ENCODE measurements at regions not wholly inside any gene's neighbourhood (a gene's known extent, or its start where the extent isn't known, plus 50 kb on each side); places are given as distances from the start of the nearest gene placed in this dataset.
"Not testable (repeated sequence)": the region's sequence is repeated elsewhere in the genome, so short reads cannot be mapped to it uniquely, and the experiment has no call there.

DNA sequence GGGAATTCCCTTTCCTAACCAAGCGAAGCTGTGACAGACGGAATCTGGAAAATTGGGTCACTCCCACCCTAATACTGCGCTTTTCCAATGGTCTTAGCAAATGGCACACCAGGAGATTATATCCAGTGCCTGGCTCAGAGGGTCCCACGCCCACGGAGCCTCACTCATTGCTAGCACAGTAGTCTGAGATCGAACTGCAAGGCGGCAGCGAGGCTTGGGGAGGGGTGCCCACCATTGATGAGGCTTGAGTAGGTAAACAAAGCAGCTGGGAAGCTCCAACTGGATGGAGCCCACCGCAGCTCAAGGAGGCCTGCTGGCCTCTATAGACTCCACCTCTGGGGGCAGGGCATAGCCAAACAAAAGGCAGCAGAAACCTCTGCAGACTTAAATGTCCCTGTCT, 523.9 kb downstream of the KCNH5 start:
- peaks cover 33% of the 10 kb centered on the region for H3K9me3 ChIP-seq (ENCODE audit: control insufficient read depth, low read length)
- not testable (repeated sequence) for H2BK120ac ChIP-seq (ENCODE audit: low read depth, low read length); H3K36me3 ChIP-seq (ENCODE audit: control insufficient read depth in 1 of 2, insufficient read depth in 2 of 2, low read depth in 1 of 2, low read length in 2 of 2); H4K8ac ChIP-seq (ENCODE audit: low read length); H3K27me3 ChIP-seq (ENCODE audit: control insufficient read depth in 1 of 2, insufficient read depth in 1 of 2, low read length in 2 of 2); H2BK15ac ChIP-seq (ENCODE audit: low read depth, poor library complexity, severe bottlenecking); H3K9ac ChIP-seq (ENCODE audit: low read length); H3K23ac ChIP-seq (ENCODE audit: low read length in 2 of 2); H2BK12ac ChIP-seq (ENCODE audit: low read length in 2 of 2); H3K4me1 ChIP-seq (ENCODE audit: control insufficient read depth, insufficient read depth, low read depth, low read length); DNase-seq; H3K4me2 ChIP-seq (ENCODE audit: low read length, poor library complexity, severe bottlenecking); H2BK5ac ChIP-seq (ENCODE audit: low read depth, low read length, poor library complexity, severe bottlenecking); H3K4ac ChIP-seq (ENCODE audit: low read depth in 1 of 2, low read length in 2 of 2); H2AFZ ChIP-seq (ENCODE audit: low read depth, low read length); H3K18ac ChIP-seq (ENCODE audit: low read depth in 1 of 2, low read length in 2 of 2); H2AK5ac ChIP-seq (ENCODE audit: low read length, severe bottlenecking); H3K14ac ChIP-seq (ENCODE audit: low read length in 2 of 2); H3K4me3 ChIP-seq (ENCODE audit: insufficient read depth in 1 of 2, low read depth in 1 of 2, low read length in 2 of 2); H3K27ac ChIP-seq (ENCODE audit: low read length, poor library complexity, severe bottlenecking); H4K91ac ChIP-seq (ENCODE audit: low read length); H3K79me1 ChIP-seq (replicated peaks; ENCODE audit: low read length, poor library complexity, severe bottlenecking)
- WGBS: 89% methylated on average over 9 of the region's 9 CpGs

DNA sequence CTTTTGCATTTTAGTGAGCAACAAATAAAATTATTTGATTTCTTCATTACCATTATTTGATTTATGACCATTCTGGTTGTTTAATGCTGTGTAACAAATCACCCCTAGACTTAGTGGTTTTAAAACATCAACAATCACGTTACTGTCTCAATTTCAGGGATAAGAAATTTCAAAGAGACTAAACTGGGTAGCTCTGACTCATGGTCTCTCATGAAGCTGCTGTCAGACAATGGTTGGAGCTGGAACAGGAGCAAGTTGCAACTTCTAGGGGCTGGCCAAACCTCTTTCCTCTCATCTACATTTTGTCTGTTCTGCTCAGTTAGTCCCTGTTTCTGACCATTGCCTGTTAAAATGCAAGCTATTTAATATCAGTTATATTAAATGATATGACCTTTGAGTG, 517.0 kb downstream of the KCNH5 start:
- H3K4me2 ChIP-seq (ENCODE audit: low read length, poor library complexity, severe bottlenecking): no peak overlapping the region
- H3K27me3 ChIP-seq (ENCODE audit: control insufficient read depth in 1 of 2, insufficient read depth in 1 of 2, low read length in 2 of 2): no peaks in the 10 kb centered on the region
- H3K79me1 ChIP-seq (replicated peaks; ENCODE audit: low read length, poor library complexity, severe bottlenecking): no peaks in the 10 kb centered on the region
- H3K14ac ChIP-seq (ENCODE audit: low read length in 2 of 2): no peak overlapping the region
- H2BK12ac ChIP-seq (ENCODE audit: low read length in 2 of 2): no peak overlapping the region
- H4K8ac ChIP-seq (ENCODE audit: low read length): no peak overlapping the region
- no peak overlapping the region for H3K9ac ChIP-seq (ENCODE audit: low read length)
- no peaks in the 10 kb centered on the region for H3K4me1 ChIP-seq (ENCODE audit: control insufficient read depth, insufficient read depth, low read depth, low read length)
- no CpG with 5 or more reads among the region's 1 CpG for WGBS
- peaks cover 12% of the 10 kb centered on the region for H3K9me3 ChIP-seq (ENCODE audit: control insufficient read depth, low read length)
- no peaks in the 10 kb centered on the region for H3K36me3 ChIP-seq (ENCODE audit: control insufficient read depth in 1 of 2, insufficient read depth in 2 of 2, low read depth in 1 of 2, low read length in 2 of 2)
- H2BK5ac ChIP-seq (ENCODE audit: low read depth, low read length, poor library complexity, severe bottlenecking): no peak overlapping the region
- H2BK120ac ChIP-seq (ENCODE audit: low read depth, low read length): no peak overlapping the region
- H3K4ac ChIP-seq (ENCODE audit: low read depth in 1 of 2, low read length in 2 of 2): no peak overlapping the region
- no peak overlapping the region for H2AK5ac ChIP-seq (ENCODE audit: low read length, severe bottlenecking)
- no peak overlapping the region for H3K27ac ChIP-seq (ENCODE audit: low read length, poor library complexity, severe bottlenecking)
- DNase-seq: peak; percentile 5
- H2BK15ac ChIP-seq (ENCODE audit: low read depth, poor library complexity, severe bottlenecking): no peak overlapping the region
- H4K91ac ChIP-seq (ENCODE audit: low read length): no peak overlapping the region
- H2AFZ ChIP-seq (ENCODE audit: low read depth, low read length): no peak overlapping the region
- no peak overlapping the region for H3K18ac ChIP-seq (ENCODE audit: low read depth in 1 of 2, low read length in 2 of 2)
- H3K23ac ChIP-seq (ENCODE audit: low read length in 2 of 2): no peak overlapping the region
- H3K4me3 ChIP-seq (ENCODE audit: insufficient read depth in 1 of 2, low read depth in 1 of 2, low read length in 2 of 2): no peak overlapping the region

- Histone ChIP-seq H3K27me3 (ENCODE audit: control insufficient read depth in 1 of 2, insufficient read depth in 1 of 2, low read length in 2 of 2) (no peaks in the 10 kb centered on the region), H2BK5ac (ENCODE audit: low read depth, low read length, poor library complexity, severe bottlenecking) (no peak overlapping the region), H3K9ac (ENCODE audit: low read length) (no peak overlapping the region), H3K4ac (ENCODE audit: low read depth in 1 of 2, low read length in 2 of 2) (no peak overlapping the region), H3K14ac (ENCODE audit: low read length in 2 of 2) (no peak overlapping the region), H3K9me3 (ENCODE audit: control insufficient read depth, low read length) (peaks cover 16% of the 10 kb centered on the region), H2AFZ (ENCODE audit: low read depth, low read length) (no peak overlapping the region), H3K23ac (ENCODE audit: low read length in 2 of 2) (no peak overlapping the region), H3K4me2 (ENCODE audit: low read length, poor library complexity, severe bottlenecking) (no peak overlapping the region), H4K8ac (ENCODE audit: low read length) (no peak overlapping the region), H3K18ac (ENCODE audit: low read depth in 1 of 2, low read length in 2 of 2) (no peak overlapping the region), H3K4me1 (ENCODE audit: control insufficient read depth, insufficient read depth, low read depth, low read length) (no peaks in the 10 kb centered on the region), H3K79me1 (replicated peaks; ENCODE audit: low read length, poor library complexity, severe bottlenecking) (no peaks in the 10 kb centered on the region), H2BK15ac (ENCODE audit: low read depth, poor library complexity, severe bottlenecking) (no peak overlapping the region), H2BK12ac (ENCODE audit: low read length in 2 of 2) (no peak overlapping the region), H3K27ac (ENCODE audit: low read length, poor library complexity, severe bottlenecking) (no peak overlapping the region), H2BK120ac (ENCODE audit: low read depth, low read length) (no peak overlapping the region), H2AK5ac (ENCODE audit: low read length, severe bottlenecking) (no peak overlapping the region), H3K36me3 (ENCODE audit: control insufficient read depth in 1 of 2, insufficient read depth in 2 of 2, low read depth in 1 of 2, low read length in 2 of 2) (no peaks in the 10 kb centered on the region), H3K4me3 (ENCODE audit: insufficient read depth in 1 of 2, low read depth in 1 of 2, low read length in 2 of 2) (no peak overlapping the region), H4K91ac (ENCODE audit: low read length) (no peak overlapping the region)
- WGBS: 60% methylated on average over 2 of the region's 2 CpGs
- DNase-seq: peak; percentile 2
Measured at GRCh38 chr14:62532181-62532580, 513.1 kb downstream of the KCNH5 start.

DNA sequence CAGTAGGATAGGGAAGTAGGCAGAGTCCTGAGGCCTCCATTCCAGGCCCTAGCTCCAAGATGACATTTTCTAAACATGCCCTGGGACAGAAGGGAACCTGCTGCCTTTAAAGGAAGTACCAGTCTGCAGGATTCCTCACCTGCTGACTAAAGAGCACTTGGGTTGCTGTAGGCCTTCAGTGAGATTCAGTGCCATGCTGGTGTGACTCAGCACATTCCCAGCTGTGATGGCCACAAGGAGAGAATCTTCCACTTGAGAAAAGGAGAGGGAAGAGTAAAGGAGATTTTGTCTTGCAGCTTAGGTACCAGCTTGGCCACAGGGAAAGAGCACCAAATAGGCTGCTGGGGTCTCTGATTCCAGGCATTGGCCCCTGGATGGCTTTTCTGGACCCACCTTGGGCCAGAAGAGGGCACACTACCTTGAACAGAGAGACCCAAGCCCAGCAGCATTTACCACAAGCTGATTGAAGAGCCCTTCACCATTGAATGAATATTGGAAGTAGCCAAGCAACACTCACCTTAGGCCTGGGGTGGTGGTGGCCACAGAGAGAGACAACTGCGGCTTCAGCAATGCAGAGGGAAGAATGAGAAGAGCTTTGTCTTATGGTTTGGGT, 498.3 kb downstream of the KCNH5 start:
- 97% methylated on average over 1 of the region's 1 CpG for WGBS
- no peak overlapping the region for H3K23ac ChIP-seq (ENCODE audit: low read length in 2 of 2)

More for the DNA sequence above, 498.3 kb downstream of the KCNH5 start:
- no peak for DNase-seq
- peaks cover 50% of the 10 kb centered on the region for H3K9me3 ChIP-seq (ENCODE audit: control insufficient read depth, low read length)
- H4K91ac ChIP-seq (ENCODE audit: low read length): no peak overlapping the region
- H3K27ac ChIP-seq (ENCODE audit: low read length, poor library complexity, severe bottlenecking): no peak overlapping the region
- H2BK120ac ChIP-seq (ENCODE audit: low read depth, low read length): no peak overlapping the region
- no peak overlapping the region for H3K14ac ChIP-seq (ENCODE audit: low read length in 2 of 2)
- H3K36me3 ChIP-seq (ENCODE audit: control insufficient read depth in 1 of 2, insufficient read depth in 2 of 2, low read depth in 1 of 2, low read length in 2 of 2): no peaks in the 10 kb centered on the region
- no peak overlapping the region for H3K4me3 ChIP-seq (ENCODE audit: insufficient read depth in 1 of 2, low read depth in 1 of 2, low read length in 2 of 2)
- H2BK12ac ChIP-seq (ENCODE audit: low read length in 2 of 2): no peak overlapping the region
- no peak overlapping the region for H2AFZ ChIP-seq (ENCODE audit: low read depth, low read length)
- H4K8ac ChIP-seq (ENCODE audit: low read length): no peak overlapping the region
- no peaks in the 10 kb centered on the region for H3K79me1 ChIP-seq (replicated peaks; ENCODE audit: low read length, poor library complexity, severe bottlenecking)
- H3K27me3 ChIP-seq (ENCODE audit: control insufficient read depth in 1 of 2, insufficient read depth in 1 of 2, low read length in 2 of 2): no peaks in the 10 kb centered on the region
- H2BK15ac ChIP-seq (ENCODE audit: low read depth, poor library complexity, severe bottlenecking): no peak overlapping the region
- H3K9ac ChIP-seq (ENCODE audit: low read length): no peak overlapping the region
- no peak overlapping the region for H2AK5ac ChIP-seq (ENCODE audit: low read length, severe bottlenecking)
- H3K4me1 ChIP-seq (ENCODE audit: control insufficient read depth, insufficient read depth, low read depth, low read length): no peaks in the 10 kb centered on the region
- no peak overlapping the region for H3K4ac ChIP-seq (ENCODE audit: low read depth in 1 of 2, low read length in 2 of 2)
- H3K18ac ChIP-seq (ENCODE audit: low read depth in 1 of 2, low read length in 2 of 2): no peak overlapping the region
- H2BK5ac ChIP-seq (ENCODE audit: low read depth, low read length, poor library complexity, severe bottlenecking): no peak overlapping the region
- H3K4me2 ChIP-seq (ENCODE audit: low read length, poor library complexity, severe bottlenecking): no peak overlapping the region

All from mesenchymal stem cell (in vitro differentiated cells and primary cell).